Mucosa of descending colon (tissue), 3 donors: ENCODE measurements at regions not wholly inside any gene's neighbourhood (a gene's known extent, or its start where the extent isn't known, plus 50 kb on each side); places are given as distances from the start of the nearest gene placed in this dataset.

Experiments used
- ATAC-seq: fragments of 200-7000 bp; cut with Tn5 transposase; one replicate; pipeline ENCODE4 v1.9.1; 2020; ENCODE audit warnings: mild to moderate bottlenecking, moderate library complexity
- DNase-seq, 3 donors: peaks; one replicate each; pipeline ENCODE4 v3.0.0-alpha.2; 2020
- H3K36me3 ChIP-seq: fragments of 200-600 bp; one replicate; pipeline ENCODE4 v1.8.0; 2021; ENCODE audit warnings: low read depth, mild to moderate bottlenecking
- H3K4me1 ChIP-seq: fragments of 200-600 bp; one replicate; pipeline ENCODE4 v1.8.0; 2021; ENCODE audit warnings: low read depth, mild to moderate bottlenecking
- H3K4me3 ChIP-seq: fragments of 200-600 bp; one replicate; pipeline ENCODE4 v1.8.0; 2021; ENCODE audit warnings: mild to moderate bottlenecking
- H3K9me3 ChIP-seq: fragments of 200-600 bp; one replicate; pipeline ENCODE4 v1.8.0; 2021; ENCODE audit warnings: mild to moderate bottlenecking
- CTCF ChIP-seq: fragments of 200-600 bp; IDR thresholded peaks from one replicate; pipeline ENCODE4 v1.8.0; 2022; ENCODE audit warnings: antibody characterized with exemption, mild to moderate bottlenecking
- intact Hi-C, 2 donors: fragments of 100-400 bp; cut with DNase I in 1 of 2; cut with micrococcal nuclease in 1 of 2; formaldehyde crosslinking; loops; one replicate each; pipeline versions ENCODE4 v1.11.0 to v1.11.1; 2022; cut with DNase I, micrococcal nuclease
- donor health status: DM: no; HTN: no; CAD: no; lungs with moderate emphysema.
- donor health status: DM: no; HTN: no; CAD: no.
- donor health status: DM: no; HTN: yes; CAD: no.

- Histone ChIP-seq H3K9me3 (no peaks in the 10 kb centered on the region), H3K36me3 (no peaks in the 10 kb centered on the region), H3K4me3 (no peak overlapping the region), H3K4me1 (no peaks in the 10 kb centered on the region)
- intact Hi-C loops: no loop called here
- DNase-seq: no peak
- no peak for ATAC-seq
- TF ChIP-seq CTCF: no peak
Observed at GRCh38 chr1:170853302-170853701, 82.0 kb upstream of the MROH9 start.

GRCh38 chr1:170853867-170854266 lies 81.5 kb upstream of the MROH9 start:
- no peaks in the 10 kb centered on the region for H3K36me3 ChIP-seq
- no peaks in the 10 kb centered on the region for H3K4me1 ChIP-seq
- no peaks in the 10 kb centered on the region for H3K9me3 ChIP-seq
- DNase-seq: no peak
- intact Hi-C loops: no loop called here
- no peak for ATAC-seq
- TF ChIP-seq CTCF: no peak
- H3K4me3 ChIP-seq: no peak overlapping the region

GRCh38 chr1:170854677-170855076 lies 80.7 kb upstream of the MROH9 start:
- H3K9me3 ChIP-seq: no peaks in the 10 kb centered on the region
- H3K36me3 ChIP-seq: no peaks in the 10 kb centered on the region
- intact Hi-C loops: no loop called here
- ATAC-seq (no peak), DNase-seq (no peak)
- no peaks in the 10 kb centered on the region for H3K4me1 ChIP-seq
- TF ChIP-seq CTCF: no peak
- no peak overlapping the region for H3K4me3 ChIP-seq

- no peak for DNase-seq
- TF ChIP-seq CTCF: no peak
- ATAC-seq: no peak
- H3K9me3 ChIP-seq: no peaks in the 10 kb centered on the region
- H3K4me3 ChIP-seq: no peak overlapping the region
- no peaks in the 10 kb centered on the region for H3K4me1 ChIP-seq
- H3K36me3 ChIP-seq: no peaks in the 10 kb centered on the region
- intact Hi-C loops: no loop called here
Observed at GRCh38 chr1:170856455-170856854, 78.9 kb upstream of the MROH9 start.

- Histone ChIP-seq H3K36me3 (no peaks in the 10 kb centered on the region), H3K4me1 (no peaks in the 10 kb centered on the region), H3K9me3 (no peaks in the 10 kb centered on the region), H3K4me3 (no peak overlapping the region)
- ATAC-seq (no peak), DNase-seq (no peak)
- TF ChIP-seq CTCF: no peak
- intact Hi-C loops: no loop called here
Observed at GRCh38 chr1:170857955-170858354, 77.4 kb upstream of the MROH9 start.

- Histone ChIP-seq H3K4me3 (no peak overlapping the region), H3K4me1 (no peaks in the 10 kb centered on the region), H3K36me3 (no peaks in the 10 kb centered on the region), H3K9me3 (no peaks in the 10 kb centered on the region)
- ATAC-seq (no peak), DNase-seq (no peak)
- intact Hi-C loops: no loop called here
- TF ChIP-seq CTCF: no peak
Observed at GRCh38 chr1:170863621-170864020, 71.7 kb upstream of the MROH9 start.
